Left lung (tissue), 4 donors: ENCODE measurements at regions not wholly inside any gene's neighbourhood (a gene's known extent, or its start where the extent isn't known, plus 50 kb on each side); places are given as distances from the start of the nearest gene placed in this dataset.
"Not testable (repeated sequence)": the region's sequence is repeated elsewhere in the genome, so short reads cannot be mapped to it uniquely, and the experiment has no call there.

Source experiments
- ATAC-seq: fragments of 200-7000 bp; cut with Tn5 transposase; one replicate; pipeline ENCODE4 v1.9.1; 2020; ENCODE audit warnings: moderate library complexity
- DNase-seq, 4 donors: peaks; one replicate each; pipeline ENCODE4 v3.0.0-alpha.2; 2013 to 2020
- H3K27ac ChIP-seq, 2 donors: fragments of 200-600 bp; sonication (generic) in 1 of 2; one replicate each; pipeline versions ENCODE4 v1.5.0 to v1.8.0; 2020 to 2021
- H3K27me3 ChIP-seq, 2 donors: fragments of 200-600 bp; sonication (generic) in 1 of 2; one replicate each; pipeline versions ENCODE4 v1.5.0 to v1.8.0; 2020 to 2021
- H3K36me3 ChIP-seq, 2 donors: fragments of 200-600 bp; sonication (generic) in 1 of 2; one replicate each; pipeline versions ENCODE4 v1.5.0 to v1.8.0; 2020 to 2021
- H3K4me1 ChIP-seq, 2 donors: fragments of 200-600 bp; one replicate each; pipeline ENCODE4 v1.8.0; 2021
- H3K4me3 ChIP-seq, 2 donors: fragments of 200-600 bp; sonication (generic) in 1 of 2; one replicate each; pipeline versions ENCODE4 v1.5.0 to v1.8.0; 2020 to 2021; ENCODE audit warnings: mild to moderate bottlenecking in 1 of 2
- H3K9me3 ChIP-seq, 2 donors: fragments of 200-600 bp; sonication (generic) in 1 of 2; one replicate each; pipeline versions ENCODE4 v1.5.0 to v1.8.0; 2020 to 2021
- CTCF ChIP-seq, 2 donors: fragments of 200-600 bp; sonication (generic) in 1 of 2; IDR thresholded peaks; one replicate each; pipeline versions ENCODE4 v1.5.0 to v1.8.0; 2021; ENCODE audit warnings: antibody characterized with exemption in 2 of 2
- intact Hi-C, 2 donors: fragments of 100-400 bp; cut with DNase I; formaldehyde crosslinking; loops; one replicate each; pipeline versions ENCODE4 v1.11.2 to v1.14.2; 2022
- donor health status: DM: no; HTN: yes; CAD: no.
- donor health status: DM: no; HTN: no; CAD: no.

GRCh38 chr11:70595452-70595851 lies 197.1 kb downstream of the CTTN start:
- no peak for ATAC-seq
- intact Hi-C loops: no loop called here

GRCh38 chr11:70596091-70596490 lies 197.8 kb downstream of the CTTN start:
- ATAC-seq (no peak), DNase-seq (peak in 1 of 4 donors; percentile 39)
- intact Hi-C loops: no loop called here
- H3K27ac ChIP-seq: no peak overlapping the region
- H3K27me3 ChIP-seq: no peaks in the 10 kb centered on the region
- no peaks in the 10 kb centered on the region for H3K4me1 ChIP-seq
- H3K36me3 ChIP-seq: no peaks in the 10 kb centered on the region
- H3K4me3 ChIP-seq: no peak overlapping the region
- no peaks in the 10 kb centered on the region for H3K9me3 ChIP-seq
- no peak for TF ChIP-seq CTCF (IDR thresholded peaks at IDR 0.05)

More at GRCh38 chr11:70595452-70595851, 197.1 kb downstream of the CTTN start:
- Histone ChIP-seq H3K36me3 (no peaks in the 10 kb centered on the region), H3K4me1 (no peaks in the 10 kb centered on the region), H3K27me3 (no peaks in the 10 kb centered on the region), H3K9me3 (no peaks in the 10 kb centered on the region), H3K27ac (no peak overlapping the region), H3K4me3 (no peak overlapping the region)
- TF ChIP-seq CTCF (IDR thresholded peaks at IDR 0.05): no peak
- peak in 1 of 4 donors; percentile 20 for DNase-seq

GRCh38 chr11:70597006-70597555 lies 198.8 kb downstream of the CTTN start:
- no peaks in the 10 kb centered on the region for H3K27me3 ChIP-seq
- intact Hi-C loops: no loop called here
- no peak for TF ChIP-seq CTCF (IDR thresholded peaks at IDR 0.05)
- no peak for ATAC-seq
- H3K9me3 ChIP-seq: no peaks in the 10 kb centered on the region
- DNase-seq: peak in 1 of 4 donors; percentile 46
- H3K4me3 ChIP-seq: no peak overlapping the region
- no peaks in the 10 kb centered on the region for H3K4me1 ChIP-seq
- H3K27ac ChIP-seq: no peak overlapping the region
- no peaks in the 10 kb centered on the region for H3K36me3 ChIP-seq

- ATAC-seq (no peak), DNase-seq (peak in 2 of 4 donors; percentile 17 to 34)
- no peak overlapping the region for H3K27ac ChIP-seq
- TF ChIP-seq CTCF (IDR thresholded peaks at IDR 0.05): no peak
- H3K4me3 ChIP-seq: no peak overlapping the region
- H3K27me3 ChIP-seq: no peaks in the 10 kb centered on the region
- H3K4me1 ChIP-seq: no peaks in the 10 kb centered on the region
- H3K9me3 ChIP-seq: no peaks in the 10 kb centered on the region
- intact Hi-C loops: no loop called here
- no peaks in the 10 kb centered on the region for H3K36me3 ChIP-seq
Observed at GRCh38 chr11:70597751-70598625, 199.7 kb downstream of the CTTN start.

- intact Hi-C loops: not testable (repeated sequence)
Observed at GRCh38 chr11:70600911-70601415, 202.6 kb downstream of the CTTN start.

More at GRCh38 chr11:70600911-70601415, 202.6 kb downstream of the CTTN start:
- not testable (repeated sequence) for ATAC-seq, H3K36me3 ChIP-seq, H3K27me3 ChIP-seq, H3K27ac ChIP-seq, H3K4me1 ChIP-seq, DNase-seq, H3K4me3 ChIP-seq, H3K9me3 ChIP-seq
